Posterior vena cava (tissue), 2 donors: ENCODE measurements at regions not wholly inside any gene's neighbourhood (a gene's known extent, or its start where the extent isn't known, plus 50 kb on each side); places are given as distances from the start of the nearest gene placed in this dataset.
"Not testable (repeated sequence)": the region's sequence is repeated elsewhere in the genome, so short reads cannot be mapped to it uniquely, and the experiment has no call there.

ENCODE experiments used
- DNase-seq: peaks from one replicate; pipeline ENCODE4 v3.0.0-alpha.2; 2020; ENCODE audit warnings: low spot score
- intact Hi-C, 2 donors: fragments of 100-400 bp; cut with DNase I; formaldehyde crosslinking; loops; one replicate each; pipeline versions ENCODE4 v1.14.1 to v1.14.2; 2022 to 2023
- donor health status: DM: yes; HTN: yes; CAD: no.
- donor health status: DM: yes; HTN: yes; CAD: no.

GRCh38 chr2:175872721-175873120 is 129.3 kb downstream of the LNPK start:
- intact Hi-C loops: no loop called here
- no peak for DNase-seq

GRCh38 chr2:175872005-175872348 is 130.1 kb downstream of the LNPK start:
- intact Hi-C loops: no loop called here
- DNase-seq: no peak

- DNase-seq: no peak
- intact Hi-C loops: no loop called here
These were observed 130.6 kb downstream of the LNPK start for GRCh38 chr2:175871331-175872004.

GRCh38 chr2:175865716-175866115 is 136.4 kb downstream of the LNPK start:
- no peak for DNase-seq

GRCh38 chr2:175864137-175864850 is 137.8 kb downstream of the LNPK start:
- intact Hi-C loops: no loop called here
- DNase-seq: no peak

More at GRCh38 chr2:175865716-175866115, 136.4 kb downstream of the LNPK start:
- intact Hi-C loops: no loop called here

GRCh38 chr2:175861958-175862357 is 140.1 kb downstream of the LNPK start:
- DNase-seq: no peak
- intact Hi-C loops: no loop called here

GRCh38 chr2:175855794-175856453 is 146.1 kb downstream of the LNPK start:
- no peak for DNase-seq
- intact Hi-C loops: no loop called here

- intact Hi-C loops: no loop called here
- DNase-seq: no peak
These were observed 146.8 kb downstream of the LNPK start for GRCh38 chr2:175855236-175855635.

GRCh38 chr2:175854665-175855064 is 147.4 kb downstream of the LNPK start:
- intact Hi-C loops: no loop called here
- DNase-seq: no peak

GRCh38 chr2:175854129-175854528 is 147.9 kb downstream of the LNPK start:
- DNase-seq: no peak
- intact Hi-C loops: no loop called here

- no peak for DNase-seq
- intact Hi-C loops: no loop called here
These were observed 148.5 kb downstream of the LNPK start for GRCh38 chr2:175853616-175853890.

- intact Hi-C loops: no loop called here
- no peak for DNase-seq
These were observed 149.0 kb downstream of the LNPK start for GRCh38 chr2:175852879-175853615.

- DNase-seq: no peak
- intact Hi-C loops: no loop called here
These were observed 154.9 kb downstream of the LNPK start for GRCh38 chr2:175847128-175847527.

GRCh38 chr2:175844169-175844568 is 157.9 kb downstream of the LNPK start:
- DNase-seq: no peak
- intact Hi-C loops: no loop called here

GRCh38 chr2:175843625-175844024 is 158.4 kb downstream of the LNPK start:
- intact Hi-C loops: no loop called here
- DNase-seq: no peak

- no peak for DNase-seq
- intact Hi-C loops: no loop called here
These were observed 159.1 kb downstream of the LNPK start for GRCh38 chr2:175842996-175843395.

GRCh38 chr2:175840765-175841164 is 161.3 kb downstream of the LNPK start:
- DNase-seq, intact Hi-C loops: not testable (repeated sequence)

- no peak for DNase-seq
- intact Hi-C loops: no loop called here
These were observed 161.8 kb downstream of the LNPK start for GRCh38 chr2:175840256-175840655.

- intact Hi-C loops: loop anchor here in 1 of 2 donors (5.0 kb wide), 1 partner anchor 1268 kb away; no protein-coding TSS in a partner anchor
These were observed 163.1 kb downstream of the LNPK start for GRCh38 chr2:175838979-175839378.

GRCh38 chr2:175837046-175837445 is 165.0 kb downstream of the LNPK start:
- intact Hi-C loops: loop anchor here in 1 of 2 donors (5.0 kb wide), 1 partner anchor 1270 kb away; no protein-coding TSS in a partner anchor

More at GRCh38 chr2:175838979-175839378, 163.1 kb downstream of the LNPK start:
- DNase-seq: no peak

More at GRCh38 chr2:175837046-175837445, 165.0 kb downstream of the LNPK start:
- DNase-seq: no peak
